ENCODE measurements at regions not wholly inside any gene's neighbourhood (a gene's known extent, or its start where the extent isn't known, plus 50 kb on each side); places are given as distances from the start of the nearest gene placed in this dataset.

DNA sequence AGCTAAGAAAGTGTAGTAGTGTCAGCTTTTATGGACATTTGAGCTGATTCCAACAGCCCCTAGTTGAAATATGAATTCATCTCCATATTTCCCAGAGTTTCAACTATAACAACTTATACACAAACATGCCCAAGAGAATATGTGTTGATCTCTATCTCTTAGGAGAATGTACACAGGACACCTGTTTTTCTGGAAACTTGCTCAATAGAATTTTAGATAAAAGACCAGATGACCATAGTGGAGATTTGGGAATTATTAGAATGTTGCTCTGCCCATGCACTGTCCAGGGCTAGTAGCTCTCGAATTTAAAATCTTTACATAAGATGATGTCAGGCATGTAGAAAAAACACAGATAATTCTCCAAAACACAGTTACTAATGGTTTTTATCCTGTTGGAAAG, 162.3 kb upstream of the VRK2 start:
- TF ChIP-seq, protein P1, sequence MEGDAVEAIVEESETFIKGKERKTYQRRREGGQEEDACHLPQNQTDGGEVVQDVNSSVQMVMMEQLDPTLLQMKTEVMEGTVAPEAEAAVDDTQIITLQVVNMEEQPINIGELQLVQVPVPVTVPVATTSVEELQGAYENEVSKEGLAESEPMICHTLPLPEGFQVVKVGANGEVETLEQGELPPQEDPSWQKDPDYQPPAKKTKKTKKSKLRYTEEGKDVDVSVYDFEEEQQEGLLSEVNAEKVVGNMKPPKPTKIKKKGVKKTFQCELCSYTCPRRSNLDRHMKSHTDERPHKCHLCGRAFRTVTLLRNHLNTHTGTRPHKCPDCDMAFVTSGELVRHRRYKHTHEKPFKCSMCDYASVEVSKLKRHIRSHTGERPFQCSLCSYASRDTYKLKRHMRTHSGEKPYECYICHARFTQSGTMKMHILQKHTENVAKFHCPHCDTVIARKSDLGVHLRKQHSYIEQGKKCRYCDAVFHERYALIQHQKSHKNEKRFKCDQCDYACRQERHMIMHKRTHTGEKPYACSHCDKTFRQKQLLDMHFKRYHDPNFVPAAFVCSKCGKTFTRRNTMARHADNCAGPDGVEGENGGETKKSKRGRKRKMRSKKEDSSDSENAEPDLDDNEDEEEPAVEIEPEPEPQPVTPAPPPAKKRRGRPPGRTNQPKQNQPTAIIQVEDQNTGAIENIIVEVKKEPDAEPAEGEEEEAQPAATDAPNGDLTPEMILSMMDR (IDR thresholded peaks at IDR 0.05): no peak
- TF ChIP-seq POLR2A (IDR thresholded peaks at IDR 0.05): no peak
- TF ChIP-seq EP300 (IDR thresholded peaks at IDR 0.05): no peak

Data from ovary (tissue), 3 donors.